ENCODE measurements at regions not wholly inside any gene's neighbourhood (a gene's known extent, or its start where the extent isn't known, plus 50 kb on each side); places are given as distances from the start of the nearest gene placed in this dataset.
A peak's percentile ranks its signal among the peaks of the same experiment; 100 is the strongest.

DNA sequence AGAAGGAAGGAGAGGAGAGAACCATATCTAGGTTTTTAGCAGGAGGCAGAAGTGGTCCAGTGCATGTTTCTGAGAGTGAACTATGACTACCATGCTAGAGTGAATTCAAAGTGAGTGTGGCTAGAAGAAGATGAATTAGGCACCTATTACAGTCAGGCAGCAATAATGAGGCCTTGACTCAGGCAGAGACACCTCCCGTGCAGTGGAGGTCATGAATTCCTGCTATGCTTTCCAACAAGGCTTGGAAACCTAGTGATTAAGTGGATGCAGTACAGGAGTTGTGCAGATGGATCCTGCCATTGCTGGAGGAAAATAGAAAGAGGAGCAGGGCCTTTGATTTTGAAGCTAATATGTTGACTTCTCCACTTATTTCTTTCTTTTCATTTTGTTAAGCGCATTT, 581.5 kb downstream of the RWDD3 start:
- H4K91ac ChIP-seq (replicated peaks; ENCODE audit: insufficient read length, low read length): peak overlapping the region; percentile 59
- H3K18ac ChIP-seq (ENCODE audit: extremely low read depth, low read length): no peak overlapping the region
- no peaks in the 10 kb centered on the region for H3K4me1 ChIP-seq (replicated peaks in 1 of 4; ENCODE audit: control insufficient read depth in 3 of 4, insufficient read depth in 4 of 4, low read length in 3 of 4)
- H2AK5ac ChIP-seq (ENCODE audit: low read depth, low read length): no peak overlapping the region
- H3K14ac ChIP-seq (ENCODE audit: insufficient read length): no peak overlapping the region
- DNase-seq (ENCODE audit: low read depth in 1 of 2, low spot score in 2 of 2) (no peak), FAIRE-seq (no peak)
- H3K27me3 ChIP-seq (replicated peaks in 1 of 4; ENCODE audit: control insufficient read depth in 3 of 4, extremely low read depth in 1 of 4, insufficient read depth in 3 of 4, low read length in 3 of 4): no peaks in the 10 kb centered on the region
- H4K8ac ChIP-seq (ENCODE audit: extremely low read depth, insufficient read depth, low read length): no peak overlapping the region
- H2BK12ac ChIP-seq (ENCODE audit: low read depth, low read length): no peak overlapping the region
- H2BK20ac ChIP-seq (ENCODE audit: low read length): no peak overlapping the region
- H3K23me2 ChIP-seq (ENCODE audit: low read depth, low read length): no peaks in the 10 kb centered on the region
- no peaks in the 10 kb centered on the region for H3K79me1 ChIP-seq (ENCODE audit: low read depth, low read length)
- no peaks in the 10 kb centered on the region for H3K36me3 ChIP-seq (ENCODE audit: control insufficient read depth in 2 of 4, insufficient read depth in 4 of 4, low read length in 3 of 4)
- no peak overlapping the region for H3K56ac ChIP-seq (replicated peaks; ENCODE audit: insufficient read length, low read depth, low read length)
- H2AFZ ChIP-seq (ENCODE audit: low read length): no peak overlapping the region
- 48% methylated on average over 2 of the region's 2 CpGs; no CpG with 5 or more reads in 1 of the 2 experiments for WGBS, 2 experiments (ENCODE audit: extremely low coverage in 1 of 2, insufficient coverage in 1 of 2, insufficient read length in 1 of 2, insufficient replicate concordance in 2 of 2, low coverage in 1 of 2, low lambda C conversion rate in 2 of 2, missing lambda C conversion rate in 1 of 2)
- H3K23ac ChIP-seq (ENCODE audit: insufficient read length): no peak overlapping the region
- H4K5ac ChIP-seq (ENCODE audit: insufficient read length, low read depth, low read length): no peak overlapping the region
- no peak overlapping the region for H2BK120ac ChIP-seq (replicated peaks; ENCODE audit: low read depth, low read length)
- no peak overlapping the region for H2BK5ac ChIP-seq (ENCODE audit: low read depth, low read length)
- ChIA-PET POLR2A (ENCODE audit: partially characterized antibody) (no interaction called here), CTCF (ENCODE audit: partially characterized antibody) (no interaction called here)
- H3K9me3 ChIP-seq (ENCODE audit: insufficient read depth in 2 of 2, low read depth in 1 of 2, low read length in 1 of 2): no peaks in the 10 kb centered on the region
- H3K4me3 ChIP-seq (ENCODE audit: extremely low read depth in 1 of 4, insufficient read depth in 2 of 4, low read depth in 3 of 4, low read length in 4 of 4): no peak overlapping the region
- H3K4ac ChIP-seq (replicated peaks; ENCODE audit: insufficient read length, low read depth, low read length): no peak overlapping the region
- no peaks in the 10 kb centered on the region for H3K79me2 ChIP-seq (ENCODE audit: control insufficient read depth in 1 of 2, insufficient read depth in 2 of 2, low read length in 2 of 2)
- no peak overlapping the region for H2BK15ac ChIP-seq (ENCODE audit: low read length)
- no peak overlapping the region for H3K4me2 ChIP-seq (ENCODE audit: insufficient read depth in 1 of 2, low read depth in 2 of 2, low read length in 2 of 2)
- no peak overlapping the region for H3K9ac ChIP-seq (replicated peaks in 1 of 4; ENCODE audit: extremely low read depth in 1 of 4, low read depth in 3 of 4, low read length in 3 of 4)
- H3K27ac ChIP-seq (ENCODE audit: low read depth, low read length): no peak overlapping the region
- no peaks in the 10 kb centered on the region for H4K20me1 ChIP-seq (replicated peaks in 1 of 2; ENCODE audit: control insufficient read depth in 1 of 2, insufficient read depth in 2 of 2, low read length in 2 of 2)
- TF ChIP-seq YY1 (IDR thresholded peaks at IDR 0.05; ENCODE audit: low read depth, low read length) (no peak), SIRT6 (IDR thresholded peaks at IDR 0.05; ENCODE audit: low read length) (no peak), POLR2A (IDR thresholded peaks at IDR 0.05; ENCODE audit: control extremely low read depth in 1 of 2, low read depth in 2 of 2, low read length in 2 of 2) (no peak), SP1 (IDR thresholded peaks at IDR 0.05; ENCODE audit: low read depth, low read length) (no peak), CEBPB (IDR thresholded peaks at IDR 0.05; ENCODE audit: low read depth, low read length) (no peak), ZNF274 (IDR thresholded peaks at IDR 0.05; ENCODE audit: borderline replicate concordance, extremely low read depth, low read length) (no peak), EZH2 (IDR thresholded peaks at IDR 0.05; ENCODE audit: low read depth, low read length, severe bottlenecking) (no peak), E2F6 (IDR thresholded peaks at IDR 0.05) (no peak), SAP30 (IDR thresholded peaks at IDR 0.05; ENCODE audit: insufficient read depth, insufficient replicate concordance, low read length) (no peak), BCL11A (IDR thresholded peaks at IDR 0.05; ENCODE audit: low read depth in 2 of 2, low read length in 2 of 2) (no peak), BACH1 (IDR thresholded peaks at IDR 0.05; ENCODE audit: low read length) (no peak)
- TF ChIP-seq, protein P1, sequence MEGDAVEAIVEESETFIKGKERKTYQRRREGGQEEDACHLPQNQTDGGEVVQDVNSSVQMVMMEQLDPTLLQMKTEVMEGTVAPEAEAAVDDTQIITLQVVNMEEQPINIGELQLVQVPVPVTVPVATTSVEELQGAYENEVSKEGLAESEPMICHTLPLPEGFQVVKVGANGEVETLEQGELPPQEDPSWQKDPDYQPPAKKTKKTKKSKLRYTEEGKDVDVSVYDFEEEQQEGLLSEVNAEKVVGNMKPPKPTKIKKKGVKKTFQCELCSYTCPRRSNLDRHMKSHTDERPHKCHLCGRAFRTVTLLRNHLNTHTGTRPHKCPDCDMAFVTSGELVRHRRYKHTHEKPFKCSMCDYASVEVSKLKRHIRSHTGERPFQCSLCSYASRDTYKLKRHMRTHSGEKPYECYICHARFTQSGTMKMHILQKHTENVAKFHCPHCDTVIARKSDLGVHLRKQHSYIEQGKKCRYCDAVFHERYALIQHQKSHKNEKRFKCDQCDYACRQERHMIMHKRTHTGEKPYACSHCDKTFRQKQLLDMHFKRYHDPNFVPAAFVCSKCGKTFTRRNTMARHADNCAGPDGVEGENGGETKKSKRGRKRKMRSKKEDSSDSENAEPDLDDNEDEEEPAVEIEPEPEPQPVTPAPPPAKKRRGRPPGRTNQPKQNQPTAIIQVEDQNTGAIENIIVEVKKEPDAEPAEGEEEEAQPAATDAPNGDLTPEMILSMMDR (IDR thresholded peaks at IDR 0.05; ENCODE audit: control extremely low read depth in 1 of 3, insufficient read depth in 1 of 3, low read depth in 1 of 3, low read length in 3 of 3): no peak
- TF ChIP-seq, protein P2, sequence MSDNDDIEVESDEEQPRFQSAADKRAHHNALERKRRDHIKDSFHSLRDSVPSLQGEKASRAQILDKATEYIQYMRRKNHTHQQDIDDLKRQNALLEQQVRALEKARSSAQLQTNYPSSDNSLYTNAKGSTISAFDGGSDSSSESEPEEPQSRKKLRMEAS (IDR thresholded peaks at IDR 0.05): no peak

All from H1 (cell line).